HUDEP-2 (cell line): ENCODE measurements at regions not wholly inside any gene's neighbourhood (a gene's known extent, or its start where the extent isn't known, plus 50 kb on each side); places are given as distances from the start of the nearest gene placed in this dataset.

Source experiments
- DNase-seq, 76 experiments: peaks; one replicate each; lab custom pipeline; 2025; ENCODE audit not compliant: unreplicated experiment in 76 of 76; lab: John Stamatoyannopoulos, UW

GRCh38 chr6:49118478-49118877, 344.6 kb downstream of the MMUT start:
- no peak for DNase-seq

- no peak for DNase-seq
Observed at GRCh38 chr6:49110916-49111315, 352.1 kb downstream of the MMUT start.

GRCh38 chr6:49097664-49098063, 365.4 kb downstream of the MMUT start:
- peak in 19 of 76 experiments; percentile 4 to 43 (median 14) for DNase-seq

GRCh38 chr6:49097116-49097515, 365.9 kb downstream of the MMUT start:
- DNase-seq: no peak

- no peak for DNase-seq
Observed at GRCh38 chr6:49088631-49089030, 374.4 kb downstream of the MMUT start.

GRCh38 chr6:49087369-49087768, 375.7 kb downstream of the MMUT start:
- no peak for DNase-seq

GRCh38 chr6:49082611-49083010, 380.4 kb downstream of the MMUT start:
- no peak for DNase-seq

GRCh38 chr6:49072885-49073620, 390.0 kb downstream of the MMUT start:
- DNase-seq: no peak

- no peak for DNase-seq
Observed at GRCh38 chr6:49072146-49072545, 390.9 kb downstream of the MMUT start.

- no peak for DNase-seq
Observed at GRCh38 chr6:49070411-49070810, 392.6 kb downstream of the MMUT start.

GRCh38 chr6:49054311-49054710, 408.7 kb downstream of the MMUT start:
- DNase-seq: no peak

GRCh38 chr6:49052901-49053300, 410.2 kb downstream of the MMUT start:
- DNase-seq: no peak

- no peak for DNase-seq
Observed at GRCh38 chr6:49051281-49051680, 411.8 kb downstream of the MMUT start.

GRCh38 chr6:49050584-49050983, 412.5 kb downstream of the MMUT start:
- DNase-seq: no peak

GRCh38 chr6:49038294-49038822, 424.7 kb downstream of the MMUT start:
- no peak for DNase-seq

GRCh38 chr6:49030251-49031020, 432.6 kb downstream of the MMUT start:
- no peak for DNase-seq

- DNase-seq: no peak
Observed at GRCh38 chr6:49027644-49028043, 435.4 kb downstream of the MMUT start.

- DNase-seq: no peak
Observed at GRCh38 chr6:49025273-49026240, 437.5 kb downstream of the MMUT start.

- DNase-seq: no peak
Observed at GRCh38 chr6:49004801-49005200, 458.3 kb downstream of the MMUT start.

- DNase-seq: no peak
Observed at GRCh38 chr6:49003348-49003747, 459.7 kb downstream of the MMUT start.
